ENCODE measurements at regions not wholly inside any gene's neighbourhood (a gene's known extent, or its start where the extent isn't known, plus 50 kb on each side); places are given as distances from the start of the nearest gene placed in this dataset.
A peak's percentile ranks its signal among the peaks of the same experiment; 100 is the strongest.

GRCh38 chr2:157149270-157149669 is 108.2 kb upstream of the GALNT5 start:
- no peaks in the 10 kb centered on the region for H3K27me3 ChIP-seq
- intact Hi-C loops (cut with DNase I) = no loop called here
- no peaks in the 10 kb centered on the region for H3K36me3 ChIP-seq
- no peak for ATAC-seq
- H3K27ac ChIP-seq = no peak overlapping the region
- no peak overlapping the region for H3K4me3 ChIP-seq
- H3K4me1 ChIP-seq = no peaks in the 10 kb centered on the region
- no peak for DNase-seq
- TF ChIP-seq, protein P1, sequence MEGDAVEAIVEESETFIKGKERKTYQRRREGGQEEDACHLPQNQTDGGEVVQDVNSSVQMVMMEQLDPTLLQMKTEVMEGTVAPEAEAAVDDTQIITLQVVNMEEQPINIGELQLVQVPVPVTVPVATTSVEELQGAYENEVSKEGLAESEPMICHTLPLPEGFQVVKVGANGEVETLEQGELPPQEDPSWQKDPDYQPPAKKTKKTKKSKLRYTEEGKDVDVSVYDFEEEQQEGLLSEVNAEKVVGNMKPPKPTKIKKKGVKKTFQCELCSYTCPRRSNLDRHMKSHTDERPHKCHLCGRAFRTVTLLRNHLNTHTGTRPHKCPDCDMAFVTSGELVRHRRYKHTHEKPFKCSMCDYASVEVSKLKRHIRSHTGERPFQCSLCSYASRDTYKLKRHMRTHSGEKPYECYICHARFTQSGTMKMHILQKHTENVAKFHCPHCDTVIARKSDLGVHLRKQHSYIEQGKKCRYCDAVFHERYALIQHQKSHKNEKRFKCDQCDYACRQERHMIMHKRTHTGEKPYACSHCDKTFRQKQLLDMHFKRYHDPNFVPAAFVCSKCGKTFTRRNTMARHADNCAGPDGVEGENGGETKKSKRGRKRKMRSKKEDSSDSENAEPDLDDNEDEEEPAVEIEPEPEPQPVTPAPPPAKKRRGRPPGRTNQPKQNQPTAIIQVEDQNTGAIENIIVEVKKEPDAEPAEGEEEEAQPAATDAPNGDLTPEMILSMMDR (IDR thresholded peaks at IDR 0.05) = no peak
- no peaks in the 10 kb centered on the region for H3K9me3 ChIP-seq

DNA sequence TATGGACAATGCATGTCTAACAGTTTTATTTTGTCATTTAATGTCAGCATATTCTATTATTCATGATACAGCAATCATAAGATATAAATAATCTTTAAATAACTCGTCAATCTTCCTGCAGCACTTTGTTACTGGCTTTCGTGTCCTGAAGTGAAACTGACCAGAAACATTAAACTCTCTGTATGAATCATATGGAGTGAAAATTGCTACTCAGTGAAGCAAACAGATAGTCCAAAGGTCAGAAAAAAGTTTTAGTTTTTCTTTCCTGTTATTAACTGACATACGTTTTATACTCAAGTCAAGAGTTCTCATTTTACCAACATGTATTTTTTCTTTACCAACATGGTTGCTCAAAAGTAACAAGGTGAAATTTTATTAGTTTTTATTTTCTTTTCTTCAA is 106.8 kb upstream of the GALNT5 start:
- no peak overlapping the region for H3K4me3 ChIP-seq
- intact Hi-C loops (cut with DNase I) = no loop called here
- no peak for ATAC-seq
- TF ChIP-seq, protein P1 (IDR thresholded peaks at IDR 0.05) = no peak
- no peaks in the 10 kb centered on the region for H3K4me1 ChIP-seq
- H3K27ac ChIP-seq = no peak overlapping the region
- no peaks in the 10 kb centered on the region for H3K36me3 ChIP-seq
- H3K27me3 ChIP-seq = no peaks in the 10 kb centered on the region
- DNase-seq = no peak
- no peaks in the 10 kb centered on the region for H3K9me3 ChIP-seq

GRCh38 chr2:157152362-157152761 is 105.1 kb upstream of the GALNT5 start:
- H3K4me1 ChIP-seq = no peaks in the 10 kb centered on the region
- TF ChIP-seq, protein P1 (IDR thresholded peaks at IDR 0.05) = no peak
- DNase-seq (no peak), ATAC-seq (no peak)
- H3K27ac ChIP-seq = no peak overlapping the region
- H3K27me3 ChIP-seq = no peaks in the 10 kb centered on the region
- H3K36me3 ChIP-seq = no peaks in the 10 kb centered on the region
- H3K9me3 ChIP-seq = no peaks in the 10 kb centered on the region
- H3K4me3 ChIP-seq = no peak overlapping the region
- intact Hi-C loops (cut with DNase I) = no loop called here

DNA sequence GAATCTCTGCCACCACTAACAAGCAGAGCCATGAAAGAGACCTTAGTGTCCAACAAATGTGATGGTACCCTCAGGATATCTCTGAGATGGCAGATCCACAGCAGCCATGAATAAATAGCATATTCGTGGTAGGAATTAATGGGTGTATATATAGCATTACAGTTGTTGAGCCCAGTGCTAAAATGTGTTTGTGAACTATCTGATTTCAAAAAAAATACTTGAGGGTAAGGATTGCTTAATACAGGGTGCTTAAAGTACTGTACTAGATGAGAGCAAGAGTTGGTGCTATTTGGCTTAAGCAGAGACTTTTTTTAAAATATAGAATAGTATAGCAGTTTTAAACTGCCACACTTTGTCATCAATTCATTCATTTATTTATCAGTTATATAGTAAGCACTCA is 101.5 kb upstream of the GALNT5 start:
- intact Hi-C loops (cut with DNase I) = no loop called here
- Histone ChIP-seq H3K4me3 (no peak overlapping the region), H3K36me3 (no peaks in the 10 kb centered on the region), H3K27me3 (no peaks in the 10 kb centered on the region), H3K27ac (no peak overlapping the region), H3K9me3 (no peaks in the 10 kb centered on the region), H3K4me1 (no peaks in the 10 kb centered on the region)
- no peak for DNase-seq
- TF ChIP-seq, protein P1 (IDR thresholded peaks at IDR 0.05) = no peak
- ATAC-seq = peak; percentile 41

- H3K4me1 ChIP-seq = no peaks in the 10 kb centered on the region
- no peaks in the 10 kb centered on the region for H3K27me3 ChIP-seq
- intact Hi-C loops (cut with DNase I) = no loop called here
- no peak for ATAC-seq
- no peak for DNase-seq
- TF ChIP-seq, protein P1 (IDR thresholded peaks at IDR 0.05) = no peak
- H3K4me3 ChIP-seq = no peak overlapping the region
- H3K27ac ChIP-seq = no peak overlapping the region
- no peaks in the 10 kb centered on the region for H3K9me3 ChIP-seq
- no peaks in the 10 kb centered on the region for H3K36me3 ChIP-seq
These were observed 99.4 kb upstream of the GALNT5 start for GRCh38 chr2:157158111-157158510.

GRCh38 chr2:157159221-157159934 is 98.1 kb upstream of the GALNT5 start:
- no peak overlapping the region for H3K4me3 ChIP-seq
- DNase-seq (no peak), ATAC-seq (no peak)
- H3K27ac ChIP-seq = no peak overlapping the region
- H3K36me3 ChIP-seq = no peaks in the 10 kb centered on the region
- TF ChIP-seq, protein P1 (IDR thresholded peaks at IDR 0.05) = no peak
- no peaks in the 10 kb centered on the region for H3K27me3 ChIP-seq
- intact Hi-C loops (cut with DNase I) = no loop called here
- H3K4me1 ChIP-seq = no peaks in the 10 kb centered on the region
- no peaks in the 10 kb centered on the region for H3K9me3 ChIP-seq
